ENCODE measurements at regions not wholly inside any gene's neighbourhood (a gene's known extent, or its start where the extent isn't known, plus 50 kb on each side); places are given as distances from the start of the nearest gene placed in this dataset.

GRCh38 chr11:103683576-103683975, 352.9 kb upstream of the DDI1 start (continued):
- TF ChIP-seq PML (IDR thresholded peaks at IDR 0.05; ENCODE audit: low read length): no peak
- no peak for TF ChIP-seq RAD21 (IDR thresholded peaks at IDR 0.05; ENCODE audit: insufficient read depth, low read depth, low read length)
- TF ChIP-seq ZNF622 (IDR thresholded peaks at IDR 0.05): no peak
- TF ChIP-seq FOXK2 (IDR thresholded peaks at IDR 0.05): no peak
- TF ChIP-seq ZNF384 (IDR thresholded peaks at IDR 0.05; ENCODE audit: borderline replicate concordance, low read depth, low read length): no peak
- TF ChIP-seq BCL3 (IDR thresholded peaks at IDR 0.05; ENCODE audit: borderline replicate concordance, insufficient read depth, low read depth, low read length, poor library complexity, severe bottlenecking): no peak
- TF ChIP-seq NFXL1 (IDR thresholded peaks at IDR 0.05; ENCODE audit: borderline replicate concordance): no peak
- TF ChIP-seq EZH2 (IDR thresholded peaks at IDR 0.05; ENCODE audit: borderline replicate concordance, control insufficient read depth, low read depth, low read length): no peak
- TF ChIP-seq ELK1 (IDR thresholded peaks at IDR 0.05; ENCODE audit: low read depth, low read length): no peak
- no peak for TF ChIP-seq NR2C2 (IDR thresholded peaks at IDR 0.05; ENCODE audit: borderline replicate concordance, control insufficient read depth, insufficient read length, low read depth)

- BruUV-seq (replicated peaks): no TSS peak
- SMC1A ChIA-PET (ENCODE audit: uncharacterized antibody, unreplicated experiment): interaction anchor here (1.1 kb wide), 1 partner anchor 220 kb away, joined by 3 read pairs; no protein-coding TSS in a partner anchor
- H3K9me3 ChIP-seq (replicated peaks; ENCODE audit: control insufficient read depth, insufficient read depth, low read length): no peaks in the 10 kb centered on the region
- RAD21 ChIA-PET (ENCODE audit: unreplicated experiment): no interaction called here
- no peak overlapping the region for H3K4me3 ChIP-seq
- WGBS (ENCODE audit: insufficient coverage, insufficient replicate concordance, low lambda C conversion rate, missing lambda C conversion rate): 55% methylated on average over 3 of the region's 3 CpGs
- no peaks in the 10 kb centered on the region for H3K79me2 ChIP-seq (ENCODE audit: control insufficient read depth, insufficient read depth, low read length)
- no peak for FAIRE-seq
- H4K20me1 ChIP-seq (ENCODE audit: control insufficient read depth, insufficient read depth): no peaks in the 10 kb centered on the region
- no peak overlapping the region for H3K27ac ChIP-seq (ENCODE audit: control insufficient read depth, insufficient read depth)
- H3K4me2 ChIP-seq (ENCODE audit: control insufficient read depth, insufficient read depth): no peak overlapping the region
- no peak overlapping the region for H2AFZ ChIP-seq (ENCODE audit: control insufficient read depth, low read depth, low read length)
- H3K36me3 ChIP-seq (ENCODE audit: control insufficient read depth in 2 of 2, insufficient read depth in 2 of 2, low read length in 1 of 2): no peaks in the 10 kb centered on the region
- no peak for ATAC-seq
- H3K27me3 ChIP-seq (replicated peaks in 1 of 2; ENCODE audit: control insufficient read depth in 2 of 2, insufficient read depth in 2 of 2, low read length in 1 of 2): peaks cover 0 to 2% of the 10 kb centered on the region in 2 experiments; a peak in 1 of 4 replicates
- CTCF ChIA-PET: no interaction called here
- DNase-seq (ENCODE audit: low read depth, low spot score): no peak
- no peaks in the 10 kb centered on the region for H3K4me1 ChIP-seq (ENCODE audit: control insufficient read depth, insufficient read depth, low read length)
- POLR2A ChIA-PET: no interaction called here
- H3K9ac ChIP-seq (ENCODE audit: control insufficient read depth, insufficient read depth, low read length): no peak overlapping the region
- in situ Hi-C loops (cut with MboI) (no loop called here), intact Hi-C loops (cut with micrococcal nuclease; ENCODE audit: unreplicated experiment) (no loop called here)
- TF ChIP-seq RAD21 (IDR thresholded peaks at IDR 0.05; ENCODE audit: insufficient read depth, low read depth, low read length) (no peak), ZSCAN29 (IDR thresholded peaks at IDR 0.05) (no peak), KAT2A (conservative IDR thresholded peaks at IDR 0.05; ENCODE audit: control insufficient read depth, low read depth, low read length) (no peak), DPF2 (IDR thresholded peaks at IDR 0.05) (no peak), BCL3 (IDR thresholded peaks at IDR 0.05; ENCODE audit: borderline replicate concordance, insufficient read depth, low read depth, low read length, poor library complexity, severe bottlenecking) (no peak), KDM1A (IDR thresholded peaks at IDR 0.05; ENCODE audit: borderline replicate concordance) (no peak), CREM (IDR thresholded peaks at IDR 0.05; ENCODE audit: low read depth) (no peak), ETV6 (conservative IDR thresholded peaks at IDR 0.05 in 1 of 2, IDR thresholded peaks at IDR 0.05 in 1 of 2; ENCODE audit: borderline replicate concordance in 1 of 2, low read depth in 1 of 2) (no peak), NR2C1 (IDR thresholded peaks at IDR 0.05) (no peak), USF2 (IDR thresholded peaks at IDR 0.05; ENCODE audit: borderline replicate concordance, low read depth, low read length) (no peak), PML (IDR thresholded peaks at IDR 0.05; ENCODE audit: low read length) (no peak), SPI1 (IDR thresholded peaks at IDR 0.05; ENCODE audit: borderline replicate concordance, insufficient read depth, low read depth, low read length) (no peak)
Observed at GRCh38 chr11:103688924-103689323, 347.5 kb upstream of the DDI1 start.

Data from GM12878 (cell line).